PFSK-1 (cell line): ENCODE measurements at regions not wholly inside any gene's neighbourhood (a gene's known extent, or its start where the extent isn't known, plus 50 kb on each side); places are given as distances from the start of the nearest gene placed in this dataset.

ENCODE experiments used
- FOXP2 ChIP-seq: optimal IDR thresholded peaks from 2 replicates; pipeline ENCODE3; 2011; ENCODE audit warnings: borderline replicate concordance, control low read depth, inconsistent platforms; ENCODE audit not compliant: insufficient read depth; ENCODE audit errors: extremely low read length, extremely low read depth
- POLR2AphosphoS5 ChIP-seq: IDR thresholded peaks from 2 replicates; pipeline ENCODE4 v1.6.1; 2012; ENCODE audit warnings: low read depth, mild to moderate bottlenecking, control low read depth, low read length, moderate library complexity
- REST ChIP-seq, 2 experiments: IDR thresholded peaks; 2 replicates each; pipeline versions ENCODE4 v1.6.1 to v1.8.0; 2011 to 2012; ENCODE audit warnings: low read depth in 2 of 2, low read length in 2 of 2, control low read depth in 1 of 2, inconsistent platforms in 1 of 2, mild to moderate bottlenecking in 1 of 2, moderate library complexity in 1 of 2; ENCODE audit not compliant: insufficient read depth in 1 of 2
- SIN3A ChIP-seq: IDR thresholded peaks from 2 replicates; pipeline ENCODE4 v1.6.1; 2012; ENCODE audit warnings: mild to moderate bottlenecking, low read length, moderate library complexity, borderline replicate concordance; ENCODE audit not compliant: insufficient read depth
- TAF1 ChIP-seq: IDR thresholded peaks from 2 replicates; pipeline ENCODE4 v1.6.1; 2012; ENCODE audit warnings: low read length, control low read depth, borderline replicate concordance; ENCODE audit not compliant: insufficient read depth

DNA sequence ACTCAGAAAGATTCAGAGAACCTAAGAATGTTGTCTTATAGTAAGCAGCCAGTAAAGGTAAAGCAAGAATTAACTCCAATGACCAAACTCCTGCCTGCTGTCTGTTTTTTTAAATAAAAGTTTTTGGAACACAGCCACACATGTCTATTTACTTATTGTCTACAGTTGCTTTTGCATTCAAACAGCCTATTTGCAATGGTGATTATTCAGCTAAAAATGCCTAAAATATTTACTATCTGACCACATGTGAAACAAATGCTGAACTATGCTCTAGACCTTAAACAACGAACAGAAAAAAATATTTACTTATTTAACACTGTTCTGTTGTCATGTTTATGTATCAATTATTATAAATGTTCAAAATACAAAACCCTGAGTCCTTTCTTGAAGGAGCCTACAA, 1246.6 kb downstream of the FAM181B start:
- TF ChIP-seq REST (IDR thresholded peaks at IDR 0.05; ENCODE audit: insufficient read depth in 1 of 2, low read depth in 2 of 2, low read length in 2 of 2) (no peak), FOXP2 (no peak), POLR2AphosphoS5 (no peak), TAF1 (no peak), SIN3A (no peak)

- TF ChIP-seq POLR2AphosphoS5: no peak
- no peak for TF ChIP-seq FOXP2
- no peak for TF ChIP-seq SIN3A
- no peak for TF ChIP-seq REST (IDR thresholded peaks at IDR 0.05; ENCODE audit: insufficient read depth in 1 of 2, low read depth in 2 of 2, low read length in 2 of 2)
- no peak for TF ChIP-seq TAF1
Measured at GRCh38 chr11:81484196-81484595, 1249.5 kb downstream of the FAM181B start.

GRCh38 chr11:81477277-81477676, 1256.4 kb downstream of the FAM181B start:
- TF ChIP-seq SIN3A: no peak
- no peak for TF ChIP-seq POLR2AphosphoS5
- no peak for TF ChIP-seq TAF1
- TF ChIP-seq FOXP2: no peak
- TF ChIP-seq REST (IDR thresholded peaks at IDR 0.05; ENCODE audit: insufficient read depth in 1 of 2, low read depth in 2 of 2, low read length in 2 of 2): no peak

DNA sequence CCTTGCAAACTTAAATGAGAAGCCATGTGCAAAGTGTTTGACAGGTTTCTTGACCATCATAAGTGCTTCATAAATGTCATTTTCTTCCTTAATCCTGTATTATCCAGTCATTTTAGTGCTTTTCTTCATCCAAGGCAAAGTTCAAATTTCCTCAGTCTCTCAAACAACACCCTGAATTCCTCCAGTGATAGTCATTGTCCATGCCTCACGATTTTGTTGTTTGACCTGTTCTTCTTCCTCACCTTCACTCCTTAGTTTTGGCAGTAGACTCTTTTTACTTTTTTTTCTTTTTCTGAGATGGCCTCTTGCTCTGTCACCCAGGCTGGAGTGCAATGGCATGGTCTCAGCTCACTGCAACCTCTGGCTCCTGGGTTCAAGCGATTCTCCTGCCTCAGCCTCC, 1257.3 kb downstream of the FAM181B start:
- TF ChIP-seq REST (IDR thresholded peaks at IDR 0.05; ENCODE audit: insufficient read depth in 1 of 2, low read depth in 2 of 2, low read length in 2 of 2): no peak
- no peak for TF ChIP-seq POLR2AphosphoS5
- TF ChIP-seq SIN3A: no peak
- TF ChIP-seq FOXP2: no peak
- TF ChIP-seq TAF1: no peak

- TF ChIP-seq REST (IDR thresholded peaks at IDR 0.05; ENCODE audit: insufficient read depth in 1 of 2, low read depth in 2 of 2, low read length in 2 of 2): no peak
Measured at GRCh38 chr11:81472646-81473045, 1261.0 kb downstream of the FAM181B start.
